Fibroblast of lung (primary cell): ENCODE measurements at regions not wholly inside any gene's neighbourhood (a gene's known extent, or its start where the extent isn't known, plus 50 kb on each side); places are given as distances from the start of the nearest gene placed in this dataset.

Experiments
- CTCF ChIP-seq, 2 donors: IDR thresholded peaks in 1 of 2; conservative IDR thresholded peaks in 1 of 2; 1 replicate in 1 of 2; 2 replicates in 1 of 2; pipeline ENCODE4 v1.5.1; 2011 to 2012; ENCODE audit warnings: low read length in 2 of 2, control low read depth in 1 of 2, inconsistent platforms in 1 of 2, low read depth in 1 of 2, mild to moderate bottlenecking in 1 of 2
- EZH2 ChIP-seq: IDR thresholded peaks from 2 replicates; pipeline ENCODE4 v1.5.1; 2012; ENCODE audit warnings: low read length, control low read depth, mild to moderate bottlenecking; ENCODE audit errors: missing control alignments

- TF ChIP-seq CTCF (conservative IDR thresholded peaks at IDR 0.05 in 1 of 2, IDR thresholded peaks at IDR 0.05 in 1 of 2; ENCODE audit: low read depth in 1 of 2, low read length in 2 of 2), result no peak
- no peak for TF ChIP-seq EZH2
Observed at GRCh38 chrX:20361890-20362262, 95.2 kb upstream of the RPS6KA3 start.
